ENCODE measurements at regions not wholly inside any gene's neighbourhood (a gene's known extent, or its start where the extent isn't known, plus 50 kb on each side); places are given as distances from the start of the nearest gene placed in this dataset.

- H3K27ac Mint-ChIP-seq (ENCODE audit: low read depth, unreplicated experiment), result no peak overlapping the region
- ChIA-PET POLR2A (no interaction called here), CTCF (no interaction called here)
- DNase-seq (ENCODE audit: unreplicated experiment), result no peak
- no TSS peak for BruUV-seq (replicated peaks)
- H3K27me3 Mint-ChIP-seq (ENCODE audit: insufficient read depth, unreplicated experiment), result peaks cover 35% of the 10 kb centered on the region
- no peak overlapping the region for H3K4me3 Mint-ChIP-seq (ENCODE audit: unreplicated experiment)
- H3K4me1 Mint-ChIP-seq (ENCODE audit: insufficient read depth, unreplicated experiment), result no peaks in the 10 kb centered on the region
- TF ChIP-seq CTCF (IDR thresholded peaks at IDR 0.05; ENCODE audit: unreplicated experiment), result no peak
- no peaks in the 10 kb centered on the region for H3K9me3 Mint-ChIP-seq (ENCODE audit: unreplicated experiment)
- intact Hi-C loops (cut with micrococcal nuclease), result no loop called here
- no peaks in the 10 kb centered on the region for H3K36me3 Mint-ChIP-seq (ENCODE audit: insufficient read depth, unreplicated experiment)
Observed at GRCh38 chr7:115132096-115132495, 210.2 kb downstream of the MDFIC start.

DNA sequence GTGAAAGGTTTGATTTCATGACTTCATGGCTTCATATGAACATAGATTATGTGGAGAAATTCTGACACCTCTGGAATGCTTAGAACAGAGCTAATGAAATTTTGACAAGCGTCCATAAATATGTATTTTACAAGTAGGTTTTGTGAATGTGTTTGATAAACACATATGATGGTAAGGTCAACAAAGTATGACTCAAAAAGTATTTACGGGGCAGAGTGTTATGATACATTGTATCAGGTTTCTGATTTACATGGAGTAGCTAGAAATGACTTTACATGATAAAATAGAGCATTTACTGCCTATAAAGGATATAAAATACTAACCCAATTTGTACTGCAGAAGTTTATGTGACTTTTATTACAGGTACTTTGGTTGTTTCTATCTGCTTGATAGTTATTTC is 206.3 kb downstream of the MDFIC start:
- CTCF ChIA-PET, result interaction anchor here (0.6 kb wide), 1 partner anchor 371 kb away, joined by 3 read pairs; no protein-coding TSS in a partner anchor
- H3K27me3 Mint-ChIP-seq (ENCODE audit: insufficient read depth, unreplicated experiment), result peaks cover 28% of the 10 kb centered on the region
- POLR2A ChIA-PET, result no interaction called here
- BruUV-seq (replicated peaks), result no TSS peak
- H3K9me3 Mint-ChIP-seq (ENCODE audit: unreplicated experiment), result no peaks in the 10 kb centered on the region
- TF ChIP-seq CTCF (IDR thresholded peaks at IDR 0.05; ENCODE audit: unreplicated experiment), result no peak
- H3K4me1 Mint-ChIP-seq (ENCODE audit: insufficient read depth, unreplicated experiment), result no peaks in the 10 kb centered on the region
- intact Hi-C loops (cut with micrococcal nuclease), result no loop called here
- no peak for DNase-seq (ENCODE audit: unreplicated experiment)
- H3K4me3 Mint-ChIP-seq (ENCODE audit: unreplicated experiment), result no peak overlapping the region
- H3K36me3 Mint-ChIP-seq (ENCODE audit: insufficient read depth, unreplicated experiment), result no peaks in the 10 kb centered on the region
- no peak overlapping the region for H3K27ac Mint-ChIP-seq (ENCODE audit: low read depth, unreplicated experiment)

- DNase-seq (ENCODE audit: unreplicated experiment), result no peak
- CTCF ChIA-PET, result interaction anchor here (0.6 kb wide), 2 partner anchors 39 to 370 kb away, joined by 3 to 4 read pairs; no protein-coding TSS in a partner anchor
Observed at GRCh38 chr7:115127399-115128021, 205.6 kb downstream of the MDFIC start.

DNA sequence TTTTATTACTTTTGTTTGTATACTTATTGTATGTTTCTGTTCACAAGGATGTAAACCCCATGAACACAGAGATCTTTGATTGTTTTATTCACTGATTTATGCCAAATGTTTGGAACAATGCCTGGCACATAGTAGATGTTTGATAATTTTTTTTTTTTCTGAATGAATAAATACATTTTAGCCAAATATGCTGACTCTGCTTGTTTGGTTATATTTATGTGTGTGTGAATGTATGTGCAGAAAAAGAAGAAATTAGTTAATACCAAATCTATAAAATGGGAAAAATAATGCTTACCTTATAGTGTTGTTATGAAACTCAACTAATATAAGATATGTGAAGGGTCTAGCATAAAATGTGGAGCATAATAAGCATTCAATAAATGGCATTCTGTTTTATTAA is 203.9 kb downstream of the MDFIC start:
- peaks cover 24% of the 10 kb centered on the region for H3K27me3 Mint-ChIP-seq (ENCODE audit: insufficient read depth, unreplicated experiment)
- BruUV-seq (replicated peaks), result no TSS peak
- no peak overlapping the region for H3K4me3 Mint-ChIP-seq (ENCODE audit: unreplicated experiment)
- no peak for TF ChIP-seq CTCF (IDR thresholded peaks at IDR 0.05; ENCODE audit: unreplicated experiment)
- ChIA-PET POLR2A (no interaction called here), CTCF (no interaction called here)
- H3K27ac Mint-ChIP-seq (ENCODE audit: low read depth, unreplicated experiment), result no peak overlapping the region
- H3K4me1 Mint-ChIP-seq (ENCODE audit: insufficient read depth, unreplicated experiment), result no peaks in the 10 kb centered on the region
- no peak for DNase-seq (ENCODE audit: unreplicated experiment)
- H3K36me3 Mint-ChIP-seq (ENCODE audit: insufficient read depth, unreplicated experiment), result no peaks in the 10 kb centered on the region
- intact Hi-C loops (cut with micrococcal nuclease), result no loop called here
- H3K9me3 Mint-ChIP-seq (ENCODE audit: unreplicated experiment), result no peaks in the 10 kb centered on the region

More at GRCh38 chr7:115127399-115128021, 205.6 kb downstream of the MDFIC start:
- POLR2A ChIA-PET, result no interaction called here
- Mint-ChIP-seq H3K36me3 (ENCODE audit: insufficient read depth, unreplicated experiment) (no peaks in the 10 kb centered on the region), H3K4me3 (ENCODE audit: unreplicated experiment) (no peak overlapping the region), H3K9me3 (ENCODE audit: unreplicated experiment) (no peaks in the 10 kb centered on the region), H3K4me1 (ENCODE audit: insufficient read depth, unreplicated experiment) (no peaks in the 10 kb centered on the region), H3K27ac (ENCODE audit: low read depth, unreplicated experiment) (no peak overlapping the region), H3K27me3 (ENCODE audit: insufficient read depth, unreplicated experiment) (peaks cover 23% of the 10 kb centered on the region)
- intact Hi-C loops (cut with micrococcal nuclease), result no loop called here
- BruUV-seq (replicated peaks), result no TSS peak
- no peak for TF ChIP-seq CTCF (IDR thresholded peaks at IDR 0.05; ENCODE audit: unreplicated experiment)
